Motor neuron (in vitro differentiated cells): ENCODE measurements at regions not wholly inside any gene's neighbourhood (a gene's known extent, or its start where the extent isn't known, plus 50 kb on each side); places are given as distances from the start of the nearest gene placed in this dataset.
A peak's percentile ranks its signal among the peaks of the same experiment; 100 is the strongest.

Source experiments
- ATAC-seq, 8 experiments: fragments of 200-7000 bp; cut with Tn5 transposase; replicated peaks in 6 of 8; 2 replicates each; pipeline ENCODE4 v1.8.0; 2021; ENCODE audit warnings: mild to moderate bottlenecking in 8 of 8, moderate library complexity in 8 of 8
- H3K27ac ChIP-seq, 2 donors: fragments of 250-450 bp; sonication (Bioruptor Pico); 2 replicates each; pipeline ENCODE4 v1.9.0; 2021; ENCODE audit warnings: antibody characterized with exemption in 2 of 2, mild to moderate bottlenecking in 2 of 2, moderate library complexity in 1 of 2
- H3K4me1 ChIP-seq, 2 donors: fragments of 250-450 bp; sonication (Bioruptor Pico); replicated peaks in 1 of 2; 2 replicates each; pipeline ENCODE4 v1.6.1; 2021; ENCODE audit warnings: antibody characterized with exemption in 2 of 2, mild to moderate bottlenecking in 2 of 2, moderate library complexity in 1 of 2
- H3K4me3 ChIP-seq, 5 donors: fragments of 250-450 bp; sonication (Bioruptor Pico); 2 replicates each; pipeline ENCODE4 v1.9.0; 2021; ENCODE audit warnings: antibody characterized with exemption in 5 of 5, mild to moderate bottlenecking in 5 of 5, moderate library complexity in 4 of 5
- WGBS, 10 experiments: fragments of 450-650 bp; shearing (Covaris generic); methylation state at CpG; one replicate each; pipeline ENCODE4 v1.0.0; 2022; 5-methylcytosine and 5-hydroxymethylcytosine counted together
- in situ Hi-C, 9 experiments: fragments of 400-800 bp; cut with MboI; loops; one replicate each; pipeline ENCODE4 v1.15.0; 2021; ENCODE audit warnings: low sequenced_read_pairs in 9 of 9, low pct_unique_long_range_greater_than_20kb in 2 of 9; ENCODE audit not compliant: unreplicated experiment in 9 of 9

- peak in 2 of 8 experiments; percentile 50 to 88 for ATAC-seq
- Histone ChIP-seq H3K4me3 (no peak overlapping the region), H3K27ac (no peak overlapping the region), H3K4me1 (peaks cover 5 to 27% of the 10 kb centered on the region in 2 donors)
- in situ Hi-C loops, result no loop called here
- 5 to 87% (median 82%) methylated on average over 4 to 21 of the region's 39 CpGs for WGBS, 10 experiments
Measured at GRCh38 chr20:60138256-60139220, 180.3 kb downstream of the CDH26 start.

GRCh38 chr20:60139663-60140446 lies 181.6 kb downstream of the CDH26 start:
- no peak overlapping the region for H3K27ac ChIP-seq
- ATAC-seq, result no peak
- WGBS, 10 experiments, result 76 to 100% (median 93%) methylated on average over 1 to 10 of the region's 11 CpGs
- peaks cover 5 to 27% of the 10 kb centered on the region in 2 donors for H3K4me1 ChIP-seq
- in situ Hi-C loops, result no loop called here
- H3K4me3 ChIP-seq, result no peak overlapping the region

GRCh38 chr20:60142587-60142986 lies 184.4 kb downstream of the CDH26 start:
- Histone ChIP-seq H3K27ac (no peak overlapping the region), H3K4me1 (peaks cover 5 to 27% of the 10 kb centered on the region in 2 donors), H3K4me3 (no peak overlapping the region)
- peak in 3 of 8 experiments; percentile 66 to 83 (median 79) for ATAC-seq
- WGBS, 10 experiments, result 67 to 80% (median 75%) methylated on average over 1 of the region's 1 CpG; no CpG with 5 or more reads in 7 of the 10 experiments
- in situ Hi-C loops, result no loop called here

- 14 to 100% (median 71%) methylated on average over 1 to 3 of the region's 3 CpGs for WGBS, 10 experiments
- Histone ChIP-seq H3K4me3 (no peak overlapping the region), H3K4me1 (peaks cover 5 to 27% of the 10 kb centered on the region in 2 donors), H3K27ac (no peak overlapping the region)
- in situ Hi-C loops, result no loop called here
- no peak for ATAC-seq
Measured at GRCh38 chr20:60143261-60143842, 185.1 kb downstream of the CDH26 start.

- 0 to 96% (median 71%) methylated on average over 2 to 3 of the region's 3 CpGs; no CpG with 5 or more reads in 4 of the 10 experiments for WGBS, 10 experiments
- in situ Hi-C loops, result no loop called here
- Histone ChIP-seq H3K4me1 (peaks cover 5 to 21% of the 10 kb centered on the region in 2 donors), H3K27ac (no peak overlapping the region), H3K4me3 (no peak overlapping the region)
- peak in 2 of 8 experiments; percentile 23 to 50 for ATAC-seq
Measured at GRCh38 chr20:60144404-60144803, 186.2 kb downstream of the CDH26 start.

GRCh38 chr20:60144974-60145527 lies 186.8 kb downstream of the CDH26 start:
- Histone ChIP-seq H3K4me1 (peaks cover 5 to 21% of the 10 kb centered on the region in 2 donors), H3K4me3 (no peak overlapping the region), H3K27ac (no peak overlapping the region)
- ATAC-seq, result peak in 3 of 8 experiments; percentile 78 to 94 (median 89)
- in situ Hi-C loops, result no loop called here
- 4 to 70% (median 40%) methylated on average over 3 to 5 of the region's 5 CpGs; no CpG with 5 or more reads in 2 of the 10 experiments for WGBS, 10 experiments

- no peak for ATAC-seq
- in situ Hi-C loops, result no loop called here
- peaks cover 5 to 15% of the 10 kb centered on the region in 2 donors for H3K4me1 ChIP-seq
- WGBS, 10 experiments, result 43 to 100% (median 80%) methylated on average over 1 to 2 of the region's 2 CpGs; no CpG with 5 or more reads in 1 of the 10 experiments
- no peak overlapping the region for H3K4me3 ChIP-seq
- H3K27ac ChIP-seq, result no peak overlapping the region
Measured at GRCh38 chr20:60147004-60147403, 188.8 kb downstream of the CDH26 start.

- in situ Hi-C loops, result no loop called here
Measured at GRCh38 chr20:60148885-60149284, 190.7 kb downstream of the CDH26 start.

GRCh38 chr20:60152792-60153191 lies 194.6 kb downstream of the CDH26 start:
- Histone ChIP-seq H3K27ac (no peak overlapping the region), H3K4me1 (no peaks in the 10 kb centered on the region), H3K4me3 (no peak overlapping the region)
- 25 to 85% (median 57%) methylated on average over 1 to 3 of the region's 3 CpGs; no CpG with 5 or more reads in 1 of the 10 experiments for WGBS, 10 experiments
- ATAC-seq, result no peak
- in situ Hi-C loops, result no loop called here

More at GRCh38 chr20:60148885-60149284, 190.7 kb downstream of the CDH26 start:
- no peak overlapping the region for H3K4me3 ChIP-seq
- no peak overlapping the region for H3K27ac ChIP-seq
- no peaks in the 10 kb centered on the region for H3K4me1 ChIP-seq
- ATAC-seq, result no peak

GRCh38 chr20:60160451-60161145 lies 202.4 kb downstream of the CDH26 start:
- in situ Hi-C loops, result no loop called here
- WGBS, 10 experiments, result 0 to 100% (median 66%) methylated on average over 1 to 2 of the region's 2 CpGs; no CpG with 5 or more reads in 4 of the 10 experiments
- H3K4me1 ChIP-seq, result no peaks in the 10 kb centered on the region
- H3K27ac ChIP-seq, result no peak overlapping the region
- H3K4me3 ChIP-seq, result no peak overlapping the region
- no peak for ATAC-seq

- in situ Hi-C loops, result no loop called here
- H3K27ac ChIP-seq, result no peak overlapping the region
- WGBS, 10 experiments, result 0 to 100% (median 51%) methylated on average over 1 of the region's 1 CpG; no CpG with 5 or more reads in 2 of the 10 experiments
- H3K4me3 ChIP-seq, result no peak overlapping the region
- peak in 3 of 8 experiments; percentile 29 to 62 (median 45) for ATAC-seq
- H3K4me1 ChIP-seq, result peaks cover 0 to 4% of the 10 kb centered on the region in 2 donors
Measured at GRCh38 chr20:60167812-60168211, 209.6 kb downstream of the CDH26 start.

GRCh38 chr20:60168963-60169362 lies 210.7 kb downstream of the CDH26 start:
- peaks cover 0 to 4% of the 10 kb centered on the region in 2 donors for H3K4me1 ChIP-seq
- no peak overlapping the region for H3K27ac ChIP-seq
- WGBS, 10 experiments, result 8 to 83% (median 17%) methylated on average over 1 of the region's 1 CpG; no CpG with 5 or more reads in 7 of the 10 experiments
- H3K4me3 ChIP-seq, result no peak overlapping the region
- in situ Hi-C loops, result no loop called here
- ATAC-seq, result no peak
